Neuronal stem cell (in vitro differentiated cells): ENCODE measurements at regions not wholly inside any gene's neighbourhood (a gene's known extent, or its start where the extent isn't known, plus 50 kb on each side); places are given as distances from the start of the nearest gene placed in this dataset.
"Not testable (repeated sequence)": the region's sequence is repeated elsewhere in the genome, so short reads cannot be mapped to it uniquely, and the experiment has no call there.

Source experiments
- DNase-seq: peaks from one replicate; pipeline ENCODE4 v3.0.0-alpha.2; 2013; ENCODE audit warnings: low spot score
- H2AFZ ChIP-seq: one replicate; pipeline ENCODE4 v1.6.1; 2013; ENCODE audit warnings: mild to moderate bottlenecking, low read length, inconsistent platforms
- H2AK5ac ChIP-seq: 2 replicates; pipeline ENCODE4 v1.6.1; 2013; ENCODE audit warnings: low read depth, mild to moderate bottlenecking, inconsistent platforms, low read length, moderate library complexity, mixed read lengths
- H2BK120ac ChIP-seq: 2 replicates; pipeline ENCODE4 v1.6.1; 2013; ENCODE audit warnings: low read depth, mild to moderate bottlenecking, inconsistent platforms, low read length, moderate library complexity, mixed read lengths
- H2BK12ac ChIP-seq: one replicate; pipeline ENCODE4 v1.6.1; 2013; ENCODE audit warnings: low read length, inconsistent platforms
- H2BK15ac ChIP-seq: 2 replicates; pipeline ENCODE4 v1.6.1; 2013; ENCODE audit warnings: mild to moderate bottlenecking, low read length, inconsistent platforms, mixed read lengths
- H2BK5ac ChIP-seq: one replicate; pipeline ENCODE4 v1.6.1; 2013; ENCODE audit warnings: inconsistent platforms, mild to moderate bottlenecking, low read length, moderate library complexity
- H3K14ac ChIP-seq: one replicate; pipeline ENCODE4 v1.6.1; 2013; ENCODE audit warnings: low read length, inconsistent platforms
- H3K18ac ChIP-seq: 2 replicates; pipeline ENCODE4 v1.6.1; 2013; ENCODE audit warnings: low read length, inconsistent platforms
- H3K23ac ChIP-seq: 2 replicates; pipeline ENCODE4 v1.6.1; 2013; ENCODE audit warnings: low read depth, mild to moderate bottlenecking, mixed read lengths, low read length, inconsistent platforms; ENCODE audit not compliant: poor library complexity
- H3K27ac ChIP-seq: replicated peaks from 3 replicates; pipeline ENCODE4 v1.5.1; 2013; ENCODE audit warnings: low read length, inconsistent platforms
- H3K27me3 ChIP-seq, 3 experiments: 2 replicates each; pipeline ENCODE4 v1.6.1; 2013; ENCODE audit warnings: low read length in 3 of 3, mild to moderate bottlenecking in 2 of 3, inconsistent platforms in 1 of 3, low read depth in 1 of 3, mixed read lengths in 1 of 3, moderate library complexity in 1 of 3; ENCODE audit not compliant: control insufficient read depth in 3 of 3, insufficient read depth in 3 of 3
- H3K36me3 ChIP-seq, 2 donors: replicated peaks in 1 of 2; 2 replicates each; pipeline ENCODE4 v1.6.1; 2013; ENCODE audit warnings: low read length in 2 of 2; ENCODE audit not compliant: control insufficient read depth in 2 of 2, insufficient read depth in 2 of 2
- H3K4ac ChIP-seq: 2 replicates; pipeline ENCODE4 v1.6.1; 2013; ENCODE audit warnings: inconsistent platforms, mild to moderate bottlenecking, low read length, moderate library complexity
- H3K4me1 ChIP-seq, 2 donors: 1 replicate in 1 of 2; 2 replicates in 1 of 2; pipeline ENCODE4 v1.6.1; 2013; ENCODE audit warnings: low read length in 2 of 2, low read depth in 1 of 2; ENCODE audit not compliant: control insufficient read depth in 2 of 2, insufficient read depth in 1 of 2
- H3K4me2 ChIP-seq: one replicate; pipeline ENCODE4 v1.6.1; 2013; ENCODE audit warnings: mild to moderate bottlenecking, low read length, inconsistent platforms; ENCODE audit not compliant: insufficient read depth, poor library complexity, severe bottlenecking
- H3K4me3 ChIP-seq, 2 donors: 2 replicates each; pipeline ENCODE4 v1.5.1; 2013; ENCODE audit warnings: low read length in 2 of 2, mild to moderate bottlenecking in 2 of 2, inconsistent platforms in 1 of 2, moderate library complexity in 1 of 2
- H3K79me1 ChIP-seq: one replicate; pipeline ENCODE4 v1.6.1; 2013; ENCODE audit warnings: low read depth, mild to moderate bottlenecking, inconsistent platforms, low read length, moderate library complexity
- H3K9ac ChIP-seq: one replicate; pipeline ENCODE4 v1.6.1; 2013; ENCODE audit warnings: mild to moderate bottlenecking, low read depth, low read length, inconsistent platforms; ENCODE audit not compliant: poor library complexity
- H3K9me3 ChIP-seq, 2 donors: replicated peaks in 1 of 2; 2 replicates each; pipeline versions ENCODE3 to v1.6.1; 2013; ENCODE audit warnings: low read length in 2 of 2, mild to moderate bottlenecking in 2 of 2, inconsistent platforms in 1 of 2, low read depth in 1 of 2, mixed read lengths in 1 of 2, moderate library complexity in 1 of 2; ENCODE audit not compliant: control insufficient read depth in 2 of 2, insufficient read depth in 1 of 2
- H4K8ac ChIP-seq: one replicate; pipeline ENCODE4 v1.6.1; 2013; ENCODE audit warnings: low read depth, mild to moderate bottlenecking, inconsistent platforms, low read length, moderate library complexity
- H4K91ac ChIP-seq: one replicate; pipeline ENCODE4 v1.6.1; 2013; ENCODE audit warnings: low read length, low read depth, mild to moderate bottlenecking, inconsistent platforms; ENCODE audit not compliant: poor library complexity
- whole genome bisulfite sequencing, 2 donors: extraction: QIAGEN DNeasy Blood & Tissue Kit; methylation state at CpG; one replicate each; pipeline ENCODE4 v1.1.7; 2013; ENCODE audit warnings: missing lambda C conversion rate in 2 of 2, mixed read lengths in 1 of 2; ENCODE audit not compliant: insufficient read length in 2 of 2, insufficient replicate concordance in 1 of 2; ENCODE audit errors: extremely low coverage in 2 of 2; 5-methylcytosine and 5-hydroxymethylcytosine counted together

- no peak overlapping the region for H2BK5ac ChIP-seq
- no peak overlapping the region for H2AK5ac ChIP-seq
- H3K36me3 ChIP-seq: no peaks in the 10 kb centered on the region
- no peak overlapping the region for H4K8ac ChIP-seq
- H2AFZ ChIP-seq: no peak overlapping the region
- H3K4me1 ChIP-seq: peaks cover 0 to 3% of the 10 kb centered on the region in 2 donors
- H2BK120ac ChIP-seq: no peak overlapping the region
- H2BK12ac ChIP-seq: no peak overlapping the region
- H3K4me2 ChIP-seq: no peak overlapping the region
- H3K9ac ChIP-seq: no peak overlapping the region
- no peak overlapping the region for H3K18ac ChIP-seq
- H3K9me3 ChIP-seq: no peaks in the 10 kb centered on the region
- H3K23ac ChIP-seq: no peak overlapping the region
- H4K91ac ChIP-seq: no peak overlapping the region
- H3K27ac ChIP-seq: no peak overlapping the region
- H3K4me3 ChIP-seq: no peak overlapping the region
- no peak overlapping the region for H3K4ac ChIP-seq
- DNase-seq: no peak
- H3K27me3 ChIP-seq: no peaks in the 10 kb centered on the region
- H2BK15ac ChIP-seq: no peak overlapping the region
- H3K79me1 ChIP-seq: peaks cover 3% of the 10 kb centered on the region
- H3K14ac ChIP-seq: no peak overlapping the region
- no CpG with 5 or more reads among the region's 4 CpGs for WGBS, 2 donors
Measured at GRCh38 chr17:30597776-30598288, 120.6 kb downstream of the GOSR1 start.

GRCh38 chr17:30596948-30597775 is 120.0 kb downstream of the GOSR1 start:
- not testable (repeated sequence) for H2AFZ ChIP-seq, H2BK15ac ChIP-seq, H2AK5ac ChIP-seq, H3K9ac ChIP-seq, H3K79me1 ChIP-seq, H3K9me3 ChIP-seq, H3K4me1 ChIP-seq, H4K91ac ChIP-seq, H3K4ac ChIP-seq, H2BK5ac ChIP-seq, H3K14ac ChIP-seq, H3K4me3 ChIP-seq, H3K27me3 ChIP-seq, H2BK12ac ChIP-seq, H2BK120ac ChIP-seq, DNase-seq, H3K4me2 ChIP-seq, H3K27ac ChIP-seq, H3K36me3 ChIP-seq, H3K18ac ChIP-seq, H4K8ac ChIP-seq, H3K23ac ChIP-seq
- no CpG with 5 or more reads among the region's 8 CpGs for whole genome bisulfite sequencing, 2 donors

GRCh38 chr17:30594953-30595371 is 117.8 kb downstream of the GOSR1 start:
- no CpG with 5 or more reads among the region's 10 CpGs for WGBS, 2 donors
- H2AK5ac ChIP-seq, H3K79me1 ChIP-seq, H3K9ac ChIP-seq, H2BK12ac ChIP-seq, H2BK120ac ChIP-seq, H3K27me3 ChIP-seq, H2AFZ ChIP-seq, H3K4ac ChIP-seq, DNase-seq, H3K4me1 ChIP-seq, H4K8ac ChIP-seq, H2BK5ac ChIP-seq, H3K27ac ChIP-seq, H3K36me3 ChIP-seq, H3K14ac ChIP-seq, H4K91ac ChIP-seq, H3K4me3 ChIP-seq, H3K23ac ChIP-seq, H3K9me3 ChIP-seq, H2BK15ac ChIP-seq, H3K4me2 ChIP-seq, H3K18ac ChIP-seq: not testable (repeated sequence)

GRCh38 chr17:30594223-30594952 is 117.2 kb downstream of the GOSR1 start:
- DNase-seq: no peak
- Histone ChIP-seq H3K4me3 (no peak overlapping the region), H3K4me1 (no peaks in the 10 kb centered on the region), H3K9me3 (no peaks in the 10 kb centered on the region), H2AFZ (no peak overlapping the region), H3K4me2 (no peak overlapping the region), H2BK15ac (no peak overlapping the region), H3K9ac (no peak overlapping the region), H2BK5ac (no peak overlapping the region), H4K8ac (no peak overlapping the region), H3K36me3 (no peaks in the 10 kb centered on the region), H3K18ac (no peak overlapping the region), H3K27ac (no peak overlapping the region), H2BK12ac (no peak overlapping the region), H3K14ac (no peak overlapping the region), H3K79me1 (no peaks in the 10 kb centered on the region), H3K27me3 (no peaks in the 10 kb centered on the region), H4K91ac (no peak overlapping the region), H3K4ac (no peak overlapping the region), H3K23ac (no peak overlapping the region), H2BK120ac (no peak overlapping the region), H2AK5ac (no peak overlapping the region)
- WGBS, 2 donors: no CpG with 5 or more reads among the region's 18 CpGs
